IgD-negative memory B cell (primary cell): ENCODE measurements at regions not wholly inside any gene's neighbourhood (a gene's known extent, or its start where the extent isn't known, plus 50 kb on each side); places are given as distances from the start of the nearest gene placed in this dataset.
A peak's percentile ranks its signal among the peaks of the same experiment; 100 is the strongest.
"Not testable (repeated sequence)": the region's sequence is repeated elsewhere in the genome, so short reads cannot be mapped to it uniquely, and the experiment has no call there.

Experiments
- H3K27ac Mint-ChIP-seq, 3 donors: one replicate each; pipeline ENCODE4 v1.8.0; 2020 to 2022; ENCODE audit warnings: mild to moderate bottlenecking in 3 of 3, mixed read lengths in 3 of 3, moderate library complexity in 1 of 3
- H3K27me3 Mint-ChIP-seq: one replicate; pipeline ENCODE4 v1.8.0; 2021; ENCODE audit warnings: mixed read lengths
- H3K36me3 Mint-ChIP-seq: one replicate; pipeline ENCODE4 v1.8.0; 2020; ENCODE audit warnings: mild to moderate bottlenecking, mixed read lengths
- H3K4me1 Mint-ChIP-seq, 3 donors: one replicate each; pipeline ENCODE4 v1.8.0; 2020 to 2022; ENCODE audit warnings: mixed read lengths in 3 of 3, mild to moderate bottlenecking in 1 of 3
- H3K4me3 Mint-ChIP-seq, 4 donors: one replicate each; pipeline ENCODE4 v1.8.0; 2020 to 2022; ENCODE audit warnings: mild to moderate bottlenecking in 4 of 4, mixed read lengths in 4 of 4, moderate library complexity in 3 of 4
- H3K9me3 Mint-ChIP-seq, 3 donors: one replicate each; pipeline ENCODE4 v1.8.0; 2020 to 2021; ENCODE audit warnings: mixed read lengths in 3 of 3, mild to moderate bottlenecking in 1 of 3

- H3K9me3 Mint-ChIP-seq, result peaks cover 10 to 19% (median 11%) of the 10 kb centered on the region in 3 donors
- H3K27me3 Mint-ChIP-seq, result no peaks in the 10 kb centered on the region
- H3K4me1 Mint-ChIP-seq, result peaks cover 0 to 2% (median 0%) of the 10 kb centered on the region in 3 donors
- no peak overlapping the region for H3K4me3 Mint-ChIP-seq
- peak overlapping the region in 1 of 3 donors; percentile 19 for H3K27ac Mint-ChIP-seq
- H3K36me3 Mint-ChIP-seq, result peaks cover 4% of the 10 kb centered on the region
Observed at GRCh38 chr22:27252282-27253049, 549.1 kb downstream of the MN1 start.

- Mint-ChIP-seq H3K9me3 (peaks cover 10 to 20% (median 17%) of the 10 kb centered on the region in 3 donors), H3K27ac (no peak overlapping the region), H3K36me3 (peaks cover 4% of the 10 kb centered on the region), H3K4me1 (no peaks in the 10 kb centered on the region), H3K27me3 (no peaks in the 10 kb centered on the region), H3K4me3 (no peak overlapping the region)
Observed at GRCh38 chr22:27253108-27253902, 548.3 kb downstream of the MN1 start.

- not testable (repeated sequence) for H3K27me3 Mint-ChIP-seq, H3K4me3 Mint-ChIP-seq, H3K4me1 Mint-ChIP-seq, H3K27ac Mint-ChIP-seq, H3K36me3 Mint-ChIP-seq
- H3K9me3 Mint-ChIP-seq, result peaks cover 10 to 20% (median 17%) of the 10 kb centered on the region in 3 donors
Observed at GRCh38 chr22:27254063-27254462, 547.5 kb downstream of the MN1 start.

- H3K9me3 Mint-ChIP-seq, result peaks cover 10 to 20% (median 17%) of the 10 kb centered on the region in 3 donors
- peaks cover 4% of the 10 kb centered on the region for H3K36me3 Mint-ChIP-seq
- no peak overlapping the region for H3K4me3 Mint-ChIP-seq
- H3K27ac Mint-ChIP-seq, result no peak overlapping the region
- no peaks in the 10 kb centered on the region for H3K4me1 Mint-ChIP-seq
- peaks cover 3% of the 10 kb centered on the region for H3K27me3 Mint-ChIP-seq
Observed at GRCh38 chr22:27255580-27255979, 546.0 kb downstream of the MN1 start.

- Mint-ChIP-seq H3K4me1 (no peaks in the 10 kb centered on the region), H3K27me3 (peaks cover 3% of the 10 kb centered on the region), H3K36me3 (peaks cover 4% of the 10 kb centered on the region), H3K27ac (no peak overlapping the region), H3K4me3 (no peak overlapping the region), H3K9me3 (peaks cover 10 to 20% (median 15%) of the 10 kb centered on the region in 3 donors)
Observed at GRCh38 chr22:27257987-27258386, 543.6 kb downstream of the MN1 start.

GRCh38 chr22:27258616-27259172 lies 542.9 kb downstream of the MN1 start:
- Mint-ChIP-seq H3K4me1 (no peaks in the 10 kb centered on the region), H3K27me3 (peaks cover 3% of the 10 kb centered on the region), H3K4me3 (no peak overlapping the region), H3K9me3 (peaks cover 13 to 20% (median 14%) of the 10 kb centered on the region in 3 donors), H3K36me3 (peaks cover 7% of the 10 kb centered on the region), H3K27ac (no peak overlapping the region)

GRCh38 chr22:27259433-27259832 lies 542.1 kb downstream of the MN1 start:
- Mint-ChIP-seq H3K36me3 (peaks cover 10% of the 10 kb centered on the region), H3K9me3 (peaks cover 12 to 20% (median 14%) of the 10 kb centered on the region in 3 donors), H3K27me3 (peaks cover 3% of the 10 kb centered on the region), H3K27ac (no peak overlapping the region), H3K4me1 (no peaks in the 10 kb centered on the region), H3K4me3 (no peak overlapping the region)

GRCh38 chr22:27260087-27260698 lies 541.4 kb downstream of the MN1 start:
- peaks cover 12% of the 10 kb centered on the region for H3K36me3 Mint-ChIP-seq

GRCh38 chr22:27262361-27262760 lies 539.2 kb downstream of the MN1 start:
- H3K9me3 Mint-ChIP-seq, result peaks cover 3 to 8% (median 6%) of the 10 kb centered on the region in 3 donors
- H3K4me1 Mint-ChIP-seq, result no peaks in the 10 kb centered on the region
- H3K4me3 Mint-ChIP-seq, result peak overlapping the region in 1 of 4 donors; percentile 4
- no peak overlapping the region for H3K27ac Mint-ChIP-seq
- peaks cover 3% of the 10 kb centered on the region for H3K27me3 Mint-ChIP-seq
- H3K36me3 Mint-ChIP-seq, result peaks cover 8% of the 10 kb centered on the region

More at GRCh38 chr22:27260087-27260698, 541.4 kb downstream of the MN1 start:
- no peaks in the 10 kb centered on the region for H3K4me1 Mint-ChIP-seq
- peaks cover 12 to 16% (median 14%) of the 10 kb centered on the region in 3 donors for H3K9me3 Mint-ChIP-seq
- H3K4me3 Mint-ChIP-seq, result no peak overlapping the region
- peaks cover 3% of the 10 kb centered on the region for H3K27me3 Mint-ChIP-seq
- H3K27ac Mint-ChIP-seq, result no peak overlapping the region

GRCh38 chr22:27264184-27264583 lies 537.4 kb downstream of the MN1 start:
- Mint-ChIP-seq H3K4me3 (no peak overlapping the region), H3K27me3 (peaks cover under 1% of the 10 kb centered on the region), H3K27ac (no peak overlapping the region), H3K4me1 (no peaks in the 10 kb centered on the region), H3K9me3 (peaks cover 0 to 8% (median 0%) of the 10 kb centered on the region in 3 donors), H3K36me3 (peaks cover 8% of the 10 kb centered on the region)

- H3K27me3 Mint-ChIP-seq, result no peaks in the 10 kb centered on the region
- H3K4me1 Mint-ChIP-seq, result no peaks in the 10 kb centered on the region
- peak overlapping the region in 1 of 3 donors; percentile 27 for H3K27ac Mint-ChIP-seq
- peaks cover 0 to 8% (median 8%) of the 10 kb centered on the region in 3 donors for H3K9me3 Mint-ChIP-seq
- peak overlapping the region in 1 of 4 donors; percentile 5 for H3K4me3 Mint-ChIP-seq
- peaks cover 8% of the 10 kb centered on the region for H3K36me3 Mint-ChIP-seq
Observed at GRCh38 chr22:27267145-27267544, 534.4 kb downstream of the MN1 start.

- peaks cover under 1% of the 10 kb centered on the region for H3K36me3 Mint-ChIP-seq
- H3K27ac Mint-ChIP-seq, result no peak overlapping the region
- H3K4me3 Mint-ChIP-seq, result peak overlapping the region in 1 of 4 donors; percentile 41
- no peaks in the 10 kb centered on the region for H3K27me3 Mint-ChIP-seq
- H3K9me3 Mint-ChIP-seq, result peaks cover 0 to 8% (median 2%) of the 10 kb centered on the region in 3 donors
- H3K4me1 Mint-ChIP-seq, result no peaks in the 10 kb centered on the region
Observed at GRCh38 chr22:27269751-27270543, 531.6 kb downstream of the MN1 start.

- no peaks in the 10 kb centered on the region for H3K27me3 Mint-ChIP-seq
- H3K9me3 Mint-ChIP-seq, result peaks cover 0 to 11% (median 2%) of the 10 kb centered on the region in 3 donors
- no peaks in the 10 kb centered on the region for H3K36me3 Mint-ChIP-seq
- H3K4me1 Mint-ChIP-seq, result no peaks in the 10 kb centered on the region
- H3K27ac Mint-ChIP-seq, result no peak overlapping the region
- no peak overlapping the region for H3K4me3 Mint-ChIP-seq
Observed at GRCh38 chr22:27270818-27271510, 530.6 kb downstream of the MN1 start.

GRCh38 chr22:27273436-27273835 lies 528.1 kb downstream of the MN1 start:
- H3K27ac Mint-ChIP-seq, result peak overlapping the region in 2 of 3 donors; percentile 9 to 77
- H3K36me3 Mint-ChIP-seq, result peaks cover under 1% of the 10 kb centered on the region
- no peak overlapping the region for H3K4me3 Mint-ChIP-seq
- no peaks in the 10 kb centered on the region for H3K4me1 Mint-ChIP-seq
- H3K9me3 Mint-ChIP-seq, result peaks cover 0 to 16% (median 14%) of the 10 kb centered on the region in 3 donors
- no peaks in the 10 kb centered on the region for H3K27me3 Mint-ChIP-seq
